H9 (cell line): ENCODE measurements at regions not wholly inside any gene's neighbourhood (a gene's known extent, or its start where the extent isn't known, plus 50 kb on each side); places are given as distances from the start of the nearest gene placed in this dataset.

Experiments
- DNase-seq: peaks from one replicate; pipeline ENCODE4 v3.0.0-alpha.2; 2017
- H2AFZ ChIP-seq: one replicate; pipeline ENCODE4 v1.6.1; 2013; ENCODE audit warnings: mild to moderate bottlenecking, low read length, control low read depth, moderate library complexity
- H2AK5ac ChIP-seq: 2 replicates; pipeline ENCODE4 v1.6.1; 2013; ENCODE audit warnings: low read length, control low read depth, mixed read lengths; ENCODE audit not compliant: insufficient read length
- H2BK120ac ChIP-seq: one replicate; pipeline ENCODE4 v1.6.1; 2013; ENCODE audit warnings: low read depth, mild to moderate bottlenecking, low read length, control low read depth, inconsistent platforms; ENCODE audit not compliant: poor library complexity, severe bottlenecking
- H2BK12ac ChIP-seq: 2 replicates; pipeline ENCODE4 v1.6.1; 2013; ENCODE audit warnings: low read length, control low read depth, mixed read lengths, low read depth; ENCODE audit not compliant: insufficient read length
- H2BK15ac ChIP-seq: 2 replicates; pipeline ENCODE4 v1.6.1; 2013; ENCODE audit warnings: low read depth, low read length, control low read depth
- H2BK20ac ChIP-seq: one replicate; pipeline ENCODE4 v1.6.1; 2013; ENCODE audit warnings: low read depth, mild to moderate bottlenecking, low read length, control low read depth, inconsistent platforms; ENCODE audit not compliant: poor library complexity, severe bottlenecking
- H2BK5ac ChIP-seq: 2 replicates; pipeline ENCODE4 v1.6.1; 2013; ENCODE audit warnings: low read length, control low read depth, mixed read lengths; ENCODE audit not compliant: insufficient read length
- H3K14ac ChIP-seq: 2 replicates; pipeline ENCODE4 v1.6.1; 2013; ENCODE audit warnings: low read length, control low read depth; ENCODE audit not compliant: insufficient read depth
- H3K18ac ChIP-seq: 2 replicates; pipeline ENCODE4 v1.6.1; 2013; ENCODE audit warnings: low read depth, mild to moderate bottlenecking, mixed read lengths, low read length, control low read depth; ENCODE audit not compliant: insufficient read length
- H3K23ac ChIP-seq: 2 replicates; pipeline ENCODE4 v1.6.1; 2013; ENCODE audit warnings: low read length, control low read depth, mixed read lengths, low read depth; ENCODE audit not compliant: insufficient read length
- H3K23me2 ChIP-seq: 2 replicates; pipeline ENCODE4 v1.6.1; 2013; ENCODE audit warnings: low read depth, mild to moderate bottlenecking, mixed read lengths, low read length, control low read depth; ENCODE audit not compliant: insufficient read length, poor library complexity, severe bottlenecking
- H3K27ac ChIP-seq: 2 replicates; pipeline ENCODE4 v1.5.1; 2013; ENCODE audit warnings: low read length, control low read depth, mixed read lengths, low read depth; ENCODE audit not compliant: insufficient read length
- H3K27me3 ChIP-seq: 2 replicates; pipeline ENCODE4 v1.6.1; 2013; ENCODE audit warnings: low read length, control low read depth, inconsistent platforms; ENCODE audit not compliant: insufficient read depth
- H3K4ac ChIP-seq: 2 replicates; pipeline ENCODE4 v1.6.1; 2013; ENCODE audit warnings: low read depth, mild to moderate bottlenecking, control low read depth, inconsistent platforms, low read length, moderate library complexity
- H3K4me1 ChIP-seq: 2 replicates; pipeline ENCODE4 v1.6.1; 2013; ENCODE audit warnings: low read length, control low read depth, inconsistent platforms; ENCODE audit not compliant: insufficient read depth
- H3K4me2 ChIP-seq: 2 replicates; pipeline ENCODE4 v1.6.1; 2013; ENCODE audit warnings: low read length, control low read depth, mixed read lengths; ENCODE audit not compliant: insufficient read length, insufficient read depth
- H3K56ac ChIP-seq: 2 replicates; pipeline ENCODE4 v1.6.1; 2013; ENCODE audit warnings: low read depth, mild to moderate bottlenecking, mixed read lengths, low read length, control low read depth; ENCODE audit not compliant: insufficient read length
- H3K79me1 ChIP-seq: 2 replicates; pipeline ENCODE4 v1.6.1; 2013; ENCODE audit warnings: low read depth, mild to moderate bottlenecking, moderate library complexity, low read length, control low read depth, inconsistent platforms; ENCODE audit not compliant: insufficient read depth, poor library complexity, severe bottlenecking
- H3K79me2 ChIP-seq: 2 replicates; pipeline ENCODE4 v1.6.1; 2013; ENCODE audit warnings: low read length, control low read depth, inconsistent platforms; ENCODE audit not compliant: insufficient read depth
- H3K9ac ChIP-seq: 2 replicates; pipeline ENCODE4 v1.6.1; 2013; ENCODE audit warnings: low read length, control low read depth, mixed read lengths; ENCODE audit not compliant: insufficient read length; ENCODE audit errors: extremely low read depth
- H3K9me3 ChIP-seq: one replicate; pipeline ENCODE4 v1.6.1; 2013; ENCODE audit warnings: low read depth, low read length, inconsistent platforms; ENCODE audit not compliant: control insufficient read depth
- H3T11ph ChIP-seq: one replicate; pipeline ENCODE4 v1.6.1; 2013; ENCODE audit warnings: mild to moderate bottlenecking, low read length, control low read depth, inconsistent platforms
- H4K20me1 ChIP-seq: one replicate; pipeline ENCODE4 v1.6.1; 2013; ENCODE audit not compliant: control insufficient read depth, insufficient read length, insufficient read depth
- H4K5ac ChIP-seq: 2 replicates; pipeline ENCODE4 v1.6.1; 2013; ENCODE audit warnings: low read depth, mild to moderate bottlenecking, mixed read lengths, low read length, control low read depth; ENCODE audit not compliant: insufficient read length
- H4K8ac ChIP-seq: replicated peaks from 2 replicates; pipeline ENCODE4 v1.6.1; 2013; ENCODE audit warnings: low read length, control low read depth, mixed read lengths, low read depth; ENCODE audit not compliant: insufficient read length
- H4K91ac ChIP-seq: 2 replicates; pipeline ENCODE4 v1.6.1; 2013; ENCODE audit warnings: low read depth, mild to moderate bottlenecking, moderate library complexity, mixed read lengths, low read length, control low read depth; ENCODE audit not compliant: insufficient read length
- H3K27ac Mint-ChIP-seq, 3 experiments: 2 replicates in 2 of 3; 3 replicates in 1 of 3; pipeline ENCODE4 v1.8.0; 2020 to 2021; ENCODE audit warnings: mixed read lengths in 3 of 3, mild to moderate bottlenecking in 1 of 3, moderate library complexity in 1 of 3
- H3K27me3 Mint-ChIP-seq: 2 replicates; pipeline ENCODE4 v1.8.0; 2021; ENCODE audit warnings: low read depth, mild to moderate bottlenecking, moderate library complexity, mixed read lengths
- H3K36me3 Mint-ChIP-seq, 3 experiments: 2 replicates in 2 of 3; 3 replicates in 1 of 3; pipeline ENCODE4 v1.8.0; 2020 to 2021; ENCODE audit warnings: low read depth in 3 of 3, mixed read lengths in 3 of 3; ENCODE audit not compliant: insufficient read depth in 1 of 3
- H3K4me1 Mint-ChIP-seq, 2 experiments: 2 replicates each; pipeline ENCODE4 v1.8.0; 2020; ENCODE audit warnings: mixed read lengths in 2 of 2
- H3K4me3 Mint-ChIP-seq, 2 experiments: 2 replicates in 1 of 2; 3 replicates in 1 of 2; pipeline ENCODE4 v1.8.0; 2020 to 2021; ENCODE audit warnings: mild to moderate bottlenecking in 2 of 2, mixed read lengths in 2 of 2, moderate library complexity in 1 of 2
- H3K9me3 Mint-ChIP-seq, 2 experiments: 2 replicates in 1 of 2; 3 replicates in 1 of 2; pipeline ENCODE4 v1.8.0; 2020; ENCODE audit warnings: mild to moderate bottlenecking in 2 of 2, mixed read lengths in 2 of 2, moderate library complexity in 1 of 2
- WGBS: extraction: QIAGEN DNeasy Blood & Tissue Kit; methylation state at CpG from one replicate; pipeline ENCODE4 v1.1.7; 2013; ENCODE audit warnings: missing lambda C conversion rate, low lambda C conversion rate, mixed read lengths; ENCODE audit not compliant: insufficient read length; ENCODE audit errors: extremely low coverage; 5-methylcytosine and 5-hydroxymethylcytosine counted together
- TF ChIP-seq, protein P1 (sequence below): fragments of 200-600 bp; sonication (generic); conservative IDR thresholded peaks from 3 replicates; pipeline ENCODE4 v1.8.0; 2021; ENCODE audit warnings: antibody characterized with exemption, mild to moderate bottlenecking

DNA sequence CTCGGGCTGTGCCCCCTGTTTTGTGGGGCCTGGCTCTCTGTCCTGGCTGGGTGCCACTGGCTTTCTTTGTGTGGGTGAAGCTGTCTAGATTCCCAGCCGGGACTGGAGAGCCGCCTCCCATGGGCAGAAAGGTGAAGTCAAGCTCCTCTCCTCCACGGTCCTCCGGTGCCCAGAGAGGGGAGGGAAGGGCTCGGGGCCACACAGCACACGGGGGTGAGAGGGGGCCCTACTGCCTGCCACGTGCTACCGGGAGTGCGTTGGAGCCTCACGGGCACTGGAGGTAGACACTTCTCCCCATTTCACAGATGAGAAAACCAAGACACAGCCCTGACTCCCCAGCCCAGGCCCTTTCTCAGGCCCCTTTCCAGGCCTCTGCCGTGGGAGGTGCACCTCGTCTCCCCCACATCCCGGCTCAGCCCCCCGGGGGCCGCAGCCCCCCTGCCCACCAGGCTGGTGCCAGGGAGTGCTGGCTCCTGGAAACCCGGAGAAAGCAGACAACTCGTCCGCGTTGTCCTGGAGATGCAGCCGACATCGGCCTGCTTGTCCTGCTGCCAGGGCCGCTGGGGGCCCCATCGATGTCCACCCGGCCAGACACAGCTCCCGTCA, 55.8 kb downstream of the UNCX start:
- no peak overlapping the region for H2BK20ac ChIP-seq
- peaks cover 38% of the 10 kb centered on the region for H3K27me3 Mint-ChIP-seq
- H3K9me3 Mint-ChIP-seq = no peaks in the 10 kb centered on the region
- no peak overlapping the region for H2BK12ac ChIP-seq
- H3K23me2 ChIP-seq = no peaks in the 10 kb centered on the region
- no peak overlapping the region for H3K4me2 ChIP-seq
- no peaks in the 10 kb centered on the region; a peak in 1 of 7 replicates for H3K36me3 Mint-ChIP-seq
- no peak overlapping the region for H3K14ac ChIP-seq
- WGBS = no CpG with 5 or more reads among the region's 26 CpGs
- H3T11ph ChIP-seq = no peak overlapping the region
- H3K18ac ChIP-seq = no peak overlapping the region
- no peak overlapping the region for H4K5ac ChIP-seq
- no peak overlapping the region for H4K91ac ChIP-seq
- DNase-seq = no peak
- H3K4ac ChIP-seq = no peak overlapping the region
- H2BK15ac ChIP-seq = no peak overlapping the region
- H3K4me3 Mint-ChIP-seq = no peak overlapping the region
- H4K8ac ChIP-seq = no peak overlapping the region
- TF ChIP-seq, protein P1, sequence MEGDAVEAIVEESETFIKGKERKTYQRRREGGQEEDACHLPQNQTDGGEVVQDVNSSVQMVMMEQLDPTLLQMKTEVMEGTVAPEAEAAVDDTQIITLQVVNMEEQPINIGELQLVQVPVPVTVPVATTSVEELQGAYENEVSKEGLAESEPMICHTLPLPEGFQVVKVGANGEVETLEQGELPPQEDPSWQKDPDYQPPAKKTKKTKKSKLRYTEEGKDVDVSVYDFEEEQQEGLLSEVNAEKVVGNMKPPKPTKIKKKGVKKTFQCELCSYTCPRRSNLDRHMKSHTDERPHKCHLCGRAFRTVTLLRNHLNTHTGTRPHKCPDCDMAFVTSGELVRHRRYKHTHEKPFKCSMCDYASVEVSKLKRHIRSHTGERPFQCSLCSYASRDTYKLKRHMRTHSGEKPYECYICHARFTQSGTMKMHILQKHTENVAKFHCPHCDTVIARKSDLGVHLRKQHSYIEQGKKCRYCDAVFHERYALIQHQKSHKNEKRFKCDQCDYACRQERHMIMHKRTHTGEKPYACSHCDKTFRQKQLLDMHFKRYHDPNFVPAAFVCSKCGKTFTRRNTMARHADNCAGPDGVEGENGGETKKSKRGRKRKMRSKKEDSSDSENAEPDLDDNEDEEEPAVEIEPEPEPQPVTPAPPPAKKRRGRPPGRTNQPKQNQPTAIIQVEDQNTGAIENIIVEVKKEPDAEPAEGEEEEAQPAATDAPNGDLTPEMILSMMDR = no peak
- H3K79me1 ChIP-seq = no peaks in the 10 kb centered on the region
- H3K79me2 ChIP-seq = no peaks in the 10 kb centered on the region
- no peak overlapping the region for H3K56ac ChIP-seq
- H2AK5ac ChIP-seq = no peak overlapping the region
- no peak overlapping the region for H2BK5ac ChIP-seq
- peaks cover 2 to 3% of the 10 kb centered on the region in 2 experiments; a peak in 1 of 4 replicates for H3K4me1 Mint-ChIP-seq
- H3K27me3 ChIP-seq = no peaks in the 10 kb centered on the region; the same call in 1 of the 2 replicates
- no peaks in the 10 kb centered on the region for H4K20me1 ChIP-seq
- H3K9ac ChIP-seq = no peak overlapping the region
- H3K27ac Mint-ChIP-seq = no peak overlapping the region
- no peaks in the 10 kb centered on the region for H3K4me1 ChIP-seq
- H2BK120ac ChIP-seq = no peak overlapping the region
- no peak overlapping the region for H2AFZ ChIP-seq
- no peak overlapping the region for H3K23ac ChIP-seq
- no peak overlapping the region for H3K27ac ChIP-seq
- H3K9me3 ChIP-seq = no peaks in the 10 kb centered on the region
